ENCODE measurements at regions not wholly inside any gene's neighbourhood (a gene's known extent, or its start where the extent isn't known, plus 50 kb on each side); places are given as distances from the start of the nearest gene placed in this dataset.

DNA sequence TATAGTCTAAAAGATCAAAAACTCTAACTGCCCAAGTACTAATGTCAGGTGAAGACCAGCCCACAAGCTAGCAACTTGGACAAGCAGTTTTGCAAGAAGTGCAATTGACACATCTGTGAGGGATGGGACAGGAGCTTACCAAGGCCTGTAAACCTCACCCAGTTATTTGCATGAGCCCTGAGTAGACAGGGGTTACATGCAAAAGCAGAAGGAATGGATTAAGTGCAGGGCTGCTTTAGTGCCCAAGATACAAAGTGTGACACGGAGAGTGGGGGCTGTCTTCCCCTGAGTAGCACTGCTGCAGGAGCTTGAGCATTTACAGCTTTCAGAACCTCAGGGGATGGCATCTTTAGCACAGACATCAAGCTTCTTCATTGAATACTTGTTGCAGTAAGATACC is 286.7 kb downstream of the ELAVL2 start:
- H3K27ac Mint-ChIP-seq (ENCODE audit: unreplicated experiment) = no peak overlapping the region
- peaks cover 5% of the 10 kb centered on the region for H3K27me3 Mint-ChIP-seq (ENCODE audit: low read depth)
- no peaks in the 10 kb centered on the region for H3K9me3 Mint-ChIP-seq (ENCODE audit: low read depth)
- H3K4me3 Mint-ChIP-seq (ENCODE audit: unreplicated experiment) = no peak overlapping the region
- no peak for DNase-seq (ENCODE audit: low spot score)
- H3K36me3 Mint-ChIP-seq (ENCODE audit: low read depth) = no peaks in the 10 kb centered on the region
- peaks cover 36% of the 10 kb centered on the region for H3K4me1 Mint-ChIP-seq (ENCODE audit: low read depth)
- TF ChIP-seq, protein P1, sequence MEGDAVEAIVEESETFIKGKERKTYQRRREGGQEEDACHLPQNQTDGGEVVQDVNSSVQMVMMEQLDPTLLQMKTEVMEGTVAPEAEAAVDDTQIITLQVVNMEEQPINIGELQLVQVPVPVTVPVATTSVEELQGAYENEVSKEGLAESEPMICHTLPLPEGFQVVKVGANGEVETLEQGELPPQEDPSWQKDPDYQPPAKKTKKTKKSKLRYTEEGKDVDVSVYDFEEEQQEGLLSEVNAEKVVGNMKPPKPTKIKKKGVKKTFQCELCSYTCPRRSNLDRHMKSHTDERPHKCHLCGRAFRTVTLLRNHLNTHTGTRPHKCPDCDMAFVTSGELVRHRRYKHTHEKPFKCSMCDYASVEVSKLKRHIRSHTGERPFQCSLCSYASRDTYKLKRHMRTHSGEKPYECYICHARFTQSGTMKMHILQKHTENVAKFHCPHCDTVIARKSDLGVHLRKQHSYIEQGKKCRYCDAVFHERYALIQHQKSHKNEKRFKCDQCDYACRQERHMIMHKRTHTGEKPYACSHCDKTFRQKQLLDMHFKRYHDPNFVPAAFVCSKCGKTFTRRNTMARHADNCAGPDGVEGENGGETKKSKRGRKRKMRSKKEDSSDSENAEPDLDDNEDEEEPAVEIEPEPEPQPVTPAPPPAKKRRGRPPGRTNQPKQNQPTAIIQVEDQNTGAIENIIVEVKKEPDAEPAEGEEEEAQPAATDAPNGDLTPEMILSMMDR (IDR thresholded peaks at IDR 0.05) = no peak

DNA sequence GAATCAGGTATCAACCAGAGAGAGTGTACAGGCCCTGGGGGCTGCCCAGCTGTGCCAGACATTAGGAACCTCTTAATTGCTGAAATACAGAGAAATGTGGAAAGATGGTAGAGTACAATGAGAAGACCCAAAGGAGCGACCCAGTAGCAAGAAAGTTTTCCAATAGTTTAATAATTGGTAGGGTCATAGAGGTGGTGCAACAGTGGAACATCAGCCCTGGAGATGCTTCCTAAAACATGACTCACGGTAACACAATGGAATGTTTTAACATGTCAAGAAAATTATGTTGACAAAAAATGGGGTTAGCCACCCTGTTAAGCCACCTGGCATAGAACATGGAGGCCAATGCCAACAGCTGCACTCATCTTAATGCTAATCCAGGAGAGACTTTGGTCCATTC is 284.1 kb downstream of the ELAVL2 start:
- Mint-ChIP-seq H3K27ac (ENCODE audit: unreplicated experiment) (no peak overlapping the region), H3K27me3 (ENCODE audit: low read depth) (peaks cover 4% of the 10 kb centered on the region), H3K36me3 (ENCODE audit: low read depth) (no peaks in the 10 kb centered on the region), H3K9me3 (ENCODE audit: low read depth) (no peaks in the 10 kb centered on the region), H3K4me1 (ENCODE audit: low read depth) (peaks cover 36% of the 10 kb centered on the region), H3K4me3 (ENCODE audit: unreplicated experiment) (no peak overlapping the region)
- TF ChIP-seq, protein P1 (IDR thresholded peaks at IDR 0.05) = no peak
- no peak for DNase-seq (ENCODE audit: low spot score)

DNA sequence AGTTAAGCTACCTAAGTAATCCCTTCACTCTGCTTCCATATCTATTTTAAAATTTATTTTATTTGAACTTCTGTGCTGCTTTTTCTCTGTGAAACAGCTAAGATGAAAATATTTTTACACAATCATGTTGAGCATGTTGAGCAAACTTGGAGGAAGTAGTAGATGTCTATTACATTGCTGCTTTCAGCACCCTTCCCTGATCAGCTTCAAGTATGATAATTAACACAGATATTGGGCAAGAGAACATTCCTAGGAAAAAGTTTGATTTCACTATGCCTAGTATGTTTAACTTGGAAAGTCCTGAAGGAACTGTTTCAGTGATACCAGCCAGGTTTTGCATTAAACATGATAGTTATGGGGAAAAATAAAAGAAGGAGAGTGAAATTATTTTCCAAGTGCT is 283.6 kb downstream of the ELAVL2 start:
- Mint-ChIP-seq H3K27me3 (ENCODE audit: low read depth) (no peaks in the 10 kb centered on the region), H3K9me3 (ENCODE audit: low read depth) (no peaks in the 10 kb centered on the region), H3K4me3 (ENCODE audit: unreplicated experiment) (no peak overlapping the region), H3K4me1 (ENCODE audit: low read depth) (peaks cover 32% of the 10 kb centered on the region), H3K27ac (ENCODE audit: unreplicated experiment) (no peak overlapping the region), H3K36me3 (ENCODE audit: low read depth) (no peaks in the 10 kb centered on the region)
- TF ChIP-seq, protein P1 (IDR thresholded peaks at IDR 0.05) = no peak
- no peak for DNase-seq (ENCODE audit: low spot score)

DNA sequence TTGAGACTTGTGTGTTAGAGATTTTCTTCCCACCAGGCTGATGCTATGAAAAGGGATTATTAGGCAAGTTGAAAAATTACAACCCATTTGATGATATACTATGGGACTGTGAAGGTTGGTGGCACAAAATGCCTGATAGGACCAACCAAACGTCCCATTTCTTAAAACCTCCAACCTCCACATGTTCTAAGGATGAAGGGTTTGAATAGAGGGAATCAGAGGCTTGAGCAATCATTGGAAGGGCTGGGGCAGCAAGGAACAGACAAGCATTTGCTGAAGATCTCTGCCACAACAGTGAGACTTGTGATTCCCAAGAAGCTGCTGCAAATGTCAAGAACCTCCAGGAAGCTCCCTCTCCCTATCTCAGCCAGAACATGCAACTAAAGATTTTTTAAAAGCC is 283.1 kb downstream of the ELAVL2 start:
- Mint-ChIP-seq H3K4me1 (ENCODE audit: low read depth) (peaks cover 27% of the 10 kb centered on the region), H3K9me3 (ENCODE audit: low read depth) (peaks cover 1% of the 10 kb centered on the region), H3K4me3 (ENCODE audit: unreplicated experiment) (no peak overlapping the region), H3K36me3 (ENCODE audit: low read depth) (no peaks in the 10 kb centered on the region), H3K27me3 (ENCODE audit: low read depth) (no peaks in the 10 kb centered on the region), H3K27ac (ENCODE audit: unreplicated experiment) (no peak overlapping the region)
- TF ChIP-seq, protein P1 (IDR thresholded peaks at IDR 0.05) = no peak
- no peak for DNase-seq (ENCODE audit: low spot score)

DNA sequence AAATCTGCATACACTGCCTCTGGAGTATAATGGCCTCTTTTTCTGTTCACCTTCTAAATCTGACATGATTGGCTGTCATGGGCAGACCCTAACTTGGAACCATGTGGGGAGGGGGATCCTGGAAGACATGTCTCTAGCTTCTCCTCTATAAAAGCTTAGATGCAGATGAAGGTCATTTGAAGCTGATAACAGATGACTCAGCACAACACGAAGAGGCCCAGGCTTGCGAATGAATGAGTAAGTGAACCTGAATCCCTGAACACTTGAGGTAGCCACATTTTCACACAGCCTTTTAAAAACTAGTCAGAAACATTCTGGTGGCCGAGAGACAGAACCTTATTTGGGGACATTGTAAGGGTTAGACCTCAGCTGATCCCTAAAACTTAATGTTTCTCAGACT is 282.6 kb downstream of the ELAVL2 start:
- TF ChIP-seq, protein P1 (IDR thresholded peaks at IDR 0.05) = no peak
- no peak for DNase-seq (ENCODE audit: low spot score)
- Mint-ChIP-seq H3K36me3 (ENCODE audit: low read depth) (no peaks in the 10 kb centered on the region), H3K4me3 (ENCODE audit: unreplicated experiment) (no peak overlapping the region), H3K9me3 (ENCODE audit: low read depth) (peaks cover 2% of the 10 kb centered on the region), H3K27ac (ENCODE audit: unreplicated experiment) (no peak overlapping the region), H3K27me3 (ENCODE audit: low read depth) (no peaks in the 10 kb centered on the region), H3K4me1 (ENCODE audit: low read depth) (peaks cover 22% of the 10 kb centered on the region)
